ENCODE measurements at regions not wholly inside any gene's neighbourhood (a gene's known extent, or its start where the extent isn't known, plus 50 kb on each side); places are given as distances from the start of the nearest gene placed in this dataset.

DNA sequence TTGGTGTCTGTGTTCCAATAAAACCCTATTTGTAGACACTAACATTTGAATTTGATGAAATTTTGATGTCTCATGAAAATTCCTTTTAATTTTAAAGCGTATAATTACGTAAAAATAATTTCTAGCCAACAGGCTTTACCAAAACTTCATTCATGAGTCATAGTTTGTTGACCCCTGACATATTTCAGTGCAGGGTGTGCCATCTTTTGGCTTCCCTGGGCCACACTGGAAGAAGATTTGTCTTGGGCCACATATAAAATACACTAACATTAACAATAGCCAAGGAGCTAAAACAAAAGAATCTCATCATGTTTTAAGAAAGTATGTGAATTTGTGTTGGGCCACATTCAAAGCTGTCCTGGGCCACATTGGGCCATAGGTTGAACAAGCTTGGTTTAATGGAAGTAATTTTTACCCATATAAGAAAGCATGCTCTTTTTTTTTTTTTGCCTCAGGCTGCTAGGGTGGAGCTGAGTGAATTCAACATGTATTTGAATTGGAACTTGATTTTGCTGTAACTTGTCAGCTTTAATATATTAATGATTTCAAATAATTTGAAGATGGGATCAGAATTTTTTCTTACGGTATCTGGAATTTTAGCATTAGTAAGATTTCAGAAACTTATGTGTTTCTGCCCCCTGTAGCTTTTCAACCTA lies 267.7 kb upstream of the RGS18 start:
- no peaks in the 10 kb centered on the region for H3K36me3 ChIP-seq (ENCODE audit: control insufficient read depth, insufficient read depth, low read length)
- H3K4me1 ChIP-seq (ENCODE audit: control insufficient read depth, insufficient read depth, low read length): no peaks in the 10 kb centered on the region
- intact Hi-C loops (cut with micrococcal nuclease; ENCODE audit: unreplicated experiment) (no loop called here), in situ Hi-C loops (cut with HindIII; ENCODE audit: low pct_unique_long_range_greater_than_20kb, low sequenced_read_pairs) (no loop called here)
- no TSS peak for BruUV-seq (replicated peaks)
- no peaks in the 10 kb centered on the region for H3K27me3 ChIP-seq (ENCODE audit: control insufficient read depth, insufficient read depth, low read length)
- CTCF ChIA-PET: interaction anchor here (0.7 kb wide), 1 partner anchor 86 kb away, joined by 4 read pairs; no protein-coding TSS in a partner anchor
- TF ChIP-seq, protein P1, sequence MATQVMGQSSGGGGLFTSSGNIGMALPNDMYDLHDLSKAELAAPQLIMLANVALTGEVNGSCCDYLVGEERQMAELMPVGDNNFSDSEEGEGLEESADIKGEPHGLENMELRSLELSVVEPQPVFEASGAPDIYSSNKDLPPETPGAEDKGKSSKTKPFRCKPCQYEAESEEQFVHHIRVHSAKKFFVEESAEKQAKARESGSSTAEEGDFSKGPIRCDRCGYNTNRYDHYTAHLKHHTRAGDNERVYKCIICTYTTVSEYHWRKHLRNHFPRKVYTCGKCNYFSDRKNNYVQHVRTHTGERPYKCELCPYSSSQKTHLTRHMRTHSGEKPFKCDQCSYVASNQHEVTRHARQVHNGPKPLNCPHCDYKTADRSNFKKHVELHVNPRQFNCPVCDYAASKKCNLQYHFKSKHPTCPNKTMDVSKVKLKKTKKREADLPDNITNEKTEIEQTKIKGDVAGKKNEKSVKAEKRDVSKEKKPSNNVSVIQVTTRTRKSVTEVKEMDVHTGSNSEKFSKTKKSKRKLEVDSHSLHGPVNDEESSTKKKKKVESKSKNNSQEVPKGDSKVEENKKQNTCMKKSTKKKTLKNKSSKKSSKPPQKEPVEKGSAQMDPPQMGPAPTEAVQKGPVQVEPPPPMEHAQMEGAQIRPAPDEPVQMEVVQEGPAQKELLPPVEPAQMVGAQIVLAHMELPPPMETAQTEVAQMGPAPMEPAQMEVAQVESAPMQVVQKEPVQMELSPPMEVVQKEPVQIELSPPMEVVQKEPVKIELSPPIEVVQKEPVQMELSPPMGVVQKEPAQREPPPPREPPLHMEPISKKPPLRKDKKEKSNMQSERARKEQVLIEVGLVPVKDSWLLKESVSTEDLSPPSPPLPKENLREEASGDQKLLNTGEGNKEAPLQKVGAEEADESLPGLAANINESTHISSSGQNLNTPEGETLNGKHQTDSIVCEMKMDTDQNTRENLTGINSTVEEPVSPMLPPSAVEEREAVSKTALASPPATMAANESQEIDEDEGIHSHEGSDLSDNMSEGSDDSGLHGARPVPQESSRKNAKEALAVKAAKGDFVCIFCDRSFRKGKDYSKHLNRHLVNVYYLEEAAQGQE (IDR thresholded peaks at IDR 0.05; ENCODE audit: insufficient read depth in 1 of 2, low read depth in 2 of 2, low read length in 1 of 2): no peak
- TF ChIP-seq POLR2AphosphoS5 (IDR thresholded peaks at IDR 0.05; ENCODE audit: low read depth, low read length): no peak
- no peak for TF ChIP-seq TCF7L2 (IDR thresholded peaks at IDR 0.05; ENCODE audit: low read depth, low read length)
- TF ChIP-seq SIN3A (IDR thresholded peaks at IDR 0.05; ENCODE audit: borderline replicate concordance, insufficient read depth, low read depth, low read length): no peak
- TF ChIP-seq, protein P2, sequence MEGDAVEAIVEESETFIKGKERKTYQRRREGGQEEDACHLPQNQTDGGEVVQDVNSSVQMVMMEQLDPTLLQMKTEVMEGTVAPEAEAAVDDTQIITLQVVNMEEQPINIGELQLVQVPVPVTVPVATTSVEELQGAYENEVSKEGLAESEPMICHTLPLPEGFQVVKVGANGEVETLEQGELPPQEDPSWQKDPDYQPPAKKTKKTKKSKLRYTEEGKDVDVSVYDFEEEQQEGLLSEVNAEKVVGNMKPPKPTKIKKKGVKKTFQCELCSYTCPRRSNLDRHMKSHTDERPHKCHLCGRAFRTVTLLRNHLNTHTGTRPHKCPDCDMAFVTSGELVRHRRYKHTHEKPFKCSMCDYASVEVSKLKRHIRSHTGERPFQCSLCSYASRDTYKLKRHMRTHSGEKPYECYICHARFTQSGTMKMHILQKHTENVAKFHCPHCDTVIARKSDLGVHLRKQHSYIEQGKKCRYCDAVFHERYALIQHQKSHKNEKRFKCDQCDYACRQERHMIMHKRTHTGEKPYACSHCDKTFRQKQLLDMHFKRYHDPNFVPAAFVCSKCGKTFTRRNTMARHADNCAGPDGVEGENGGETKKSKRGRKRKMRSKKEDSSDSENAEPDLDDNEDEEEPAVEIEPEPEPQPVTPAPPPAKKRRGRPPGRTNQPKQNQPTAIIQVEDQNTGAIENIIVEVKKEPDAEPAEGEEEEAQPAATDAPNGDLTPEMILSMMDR (IDR thresholded peaks at IDR 0.05): no peak
- H3K4me3 ChIP-seq (ENCODE audit: low read depth in 2 of 2, low read length in 2 of 2): no peak overlapping the region
- H3K27ac ChIP-seq (ENCODE audit: low read length): no peak overlapping the region
- POLR2A ChIA-PET: interaction anchor here (0.7 kb wide), 1 partner anchor 9 kb away, joined by 3 read pairs; no protein-coding TSS in a partner anchor
- DNase-seq (ENCODE audit: low read depth, low spot score) (no peak), ATAC-seq (no peak)
- H3K9me3 ChIP-seq (ENCODE audit: control insufficient read depth, insufficient read depth, low read depth, low read length): peaks cover 5% of the 10 kb centered on the region; the same call in 1 of the 2 replicates

DNA sequence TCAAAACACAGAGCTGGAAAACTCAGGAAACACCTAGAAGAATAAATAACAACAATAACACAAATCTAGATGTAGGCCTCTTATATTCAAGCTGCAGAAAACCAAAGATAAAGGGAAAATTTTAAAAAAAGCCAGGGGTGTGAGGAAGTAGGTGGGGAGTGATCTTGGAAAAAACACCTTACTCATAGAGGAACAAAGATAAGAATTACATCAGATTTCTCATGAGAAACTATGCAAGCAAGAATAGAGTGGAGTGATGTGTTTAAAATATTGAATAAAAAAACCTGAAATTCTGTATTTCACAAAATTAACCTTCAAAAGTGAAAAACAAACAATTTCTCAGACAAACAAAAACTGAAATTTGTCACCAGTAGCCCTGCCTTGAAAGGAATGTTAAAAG lies 265.5 kb upstream of the RGS18 start:
- no peak for TF ChIP-seq POLR2AphosphoS5 (IDR thresholded peaks at IDR 0.05; ENCODE audit: low read depth, low read length)
- TF ChIP-seq, protein P1 (IDR thresholded peaks at IDR 0.05; ENCODE audit: insufficient read depth in 1 of 2, low read depth in 2 of 2, low read length in 1 of 2): no peak
- TF ChIP-seq TCF7L2 (IDR thresholded peaks at IDR 0.05; ENCODE audit: low read depth, low read length): no peak
- TF ChIP-seq, protein P2 (IDR thresholded peaks at IDR 0.05): no peak
- TF ChIP-seq SIN3A (IDR thresholded peaks at IDR 0.05; ENCODE audit: borderline replicate concordance, insufficient read depth, low read depth, low read length): no peak
- ATAC-seq (no peak), DNase-seq (ENCODE audit: low read depth, low spot score) (no peak)
- Histone ChIP-seq H3K9me3 (ENCODE audit: control insufficient read depth, insufficient read depth, low read depth, low read length) (peaks cover 5% of the 10 kb centered on the region; the same call in 1 of the 2 replicates), H3K4me1 (ENCODE audit: control insufficient read depth, insufficient read depth, low read length) (no peaks in the 10 kb centered on the region), H3K27me3 (ENCODE audit: control insufficient read depth, insufficient read depth, low read length) (no peaks in the 10 kb centered on the region), H3K36me3 (ENCODE audit: control insufficient read depth, insufficient read depth, low read length) (no peaks in the 10 kb centered on the region), H3K27ac (ENCODE audit: low read length) (no peak overlapping the region), H3K4me3 (ENCODE audit: low read depth in 2 of 2, low read length in 2 of 2) (no peak overlapping the region)
- CTCF ChIA-PET: no interaction called here
- in situ Hi-C loops (cut with HindIII; ENCODE audit: low pct_unique_long_range_greater_than_20kb, low sequenced_read_pairs) (no loop called here), intact Hi-C loops (cut with micrococcal nuclease; ENCODE audit: unreplicated experiment) (no loop called here)
- no TSS peak for BruUV-seq (replicated peaks)
- POLR2A ChIA-PET: no interaction called here
